IMR-90 (cell line): ENCODE measurements at regions not wholly inside any gene's neighbourhood (a gene's known extent, or its start where the extent isn't known, plus 50 kb on each side); places are given as distances from the start of the nearest gene placed in this dataset.

Source experiments
- CEBPB ChIP-seq: IDR thresholded peaks from 2 replicates; pipeline ENCODE4 v1.6.1; 2012; ENCODE audit warnings: low read depth, low read length, improper control_type of control experiment
- CHD1 ChIP-seq: IDR thresholded peaks from 2 replicates; pipeline ENCODE4 v1.6.1; 2012; ENCODE audit warnings: low read depth, low read length, improper control_type of control experiment
- CTCF ChIP-seq: conservative IDR thresholded peaks from 2 replicates; pipeline ENCODE4 v1.5.1; 2012; ENCODE audit warnings: mild to moderate bottlenecking, low read depth, low read length, improper control_type of control experiment
- FOS ChIP-seq: fragments of 150-350 bp; IDR thresholded peaks from 2 replicates; pipeline ENCODE4 v1.6.1; 2016; ENCODE audit warnings: low read depth, low read length
- MAFK ChIP-seq: IDR thresholded peaks from 2 replicates; pipeline ENCODE4 v1.6.1; 2012; ENCODE audit warnings: low read depth, low read length, improper control_type of control experiment
- MXI1 ChIP-seq: IDR thresholded peaks from 2 replicates; pipeline ENCODE4 v1.6.1; 2012; ENCODE audit warnings: low read depth, mild to moderate bottlenecking, low read length, moderate library complexity, borderline replicate concordance
- POLR2A ChIP-seq: IDR thresholded peaks from 2 replicates; pipeline ENCODE4 v1.6.1; 2012; ENCODE audit warnings: mild to moderate bottlenecking, low read depth, low read length
- RAD21 ChIP-seq: IDR thresholded peaks from 2 replicates; pipeline ENCODE4 v1.6.1; 2012; ENCODE audit warnings: low read length, improper control_type of control experiment
- USF2 ChIP-seq: fragments of 150-350 bp; IDR thresholded peaks from 2 replicates; pipeline ENCODE4 v1.6.1; 2017; ENCODE audit warnings: mild to moderate bottlenecking, antibody characterized with exemption, low read length, low read depth

GRCh38 chr12:88924162-88924561 is 343.9 kb upstream of the KITLG start:
- TF ChIP-seq CHD1 = no peak
- TF ChIP-seq POLR2A = no peak
- TF ChIP-seq USF2 = no peak
- TF ChIP-seq CTCF = no peak
- TF ChIP-seq RAD21 = no peak
- no peak for TF ChIP-seq CEBPB
- no peak for TF ChIP-seq FOS
- TF ChIP-seq MXI1 = no peak
- no peak for TF ChIP-seq MAFK
